Smooth muscle cell (in vitro differentiated cells): ENCODE measurements at regions not wholly inside any gene's neighbourhood (a gene's known extent, or its start where the extent isn't known, plus 50 kb on each side); places are given as distances from the start of the nearest gene placed in this dataset.

Experiments used
- DNase-seq: peaks from one replicate; lab custom pipeline; 2025; ENCODE audit not compliant: unreplicated experiment; lab: John Stamatoyannopoulos, UW
- H2AFZ ChIP-seq: fragments of 200-600 bp; sonication (generic); 2 replicates; pipeline ENCODE4 v1.6.0; 2016; ENCODE audit warnings: antibody characterized with exemption, low read depth, mild to moderate bottlenecking
- H3F3A ChIP-seq: fragments of 200-600 bp; sonication (generic); 2 replicates; pipeline ENCODE4 v1.6.0; 2017; ENCODE audit warnings: antibody characterized with exemption, low read depth
- H3K27ac ChIP-seq: fragments of 200-600 bp; sonication (generic); 2 replicates; pipeline ENCODE4 v1.5.1; 2016; ENCODE audit warnings: low read depth, mild to moderate bottlenecking
- H3K27me3 ChIP-seq: fragments of 200-600 bp; sonication (generic); 2 replicates; pipeline ENCODE4 v1.6.1; 2016; ENCODE audit warnings: low read depth, mild to moderate bottlenecking
- H3K36me3 ChIP-seq: fragments of 200-600 bp; sonication (generic); 2 replicates; pipeline ENCODE4 v1.5.1; 2016; ENCODE audit warnings: low read depth
- H3K4me1 ChIP-seq: fragments of 200-600 bp; sonication (generic); 2 replicates; pipeline ENCODE4 v1.5.1; 2016; ENCODE audit warnings: low read depth
- H3K4me2 ChIP-seq: fragments of 200-600 bp; sonication (generic); 2 replicates; pipeline ENCODE4 v1.6.0; 2016; ENCODE audit warnings: mild to moderate bottlenecking
- H3K4me3 ChIP-seq: fragments of 200-600 bp; sonication (generic); 2 replicates; pipeline ENCODE4 v1.5.1; 2016; ENCODE audit warnings: mild to moderate bottlenecking
- H3K79me2 ChIP-seq: fragments of 200-600 bp; sonication (generic); 2 replicates; pipeline ENCODE4 v1.6.0; 2016; ENCODE audit warnings: low read depth, mild to moderate bottlenecking
- H3K9ac ChIP-seq: fragments of 200-600 bp; sonication (generic); 2 replicates; pipeline ENCODE4 v1.6.0; 2016; ENCODE audit warnings: low read depth
- H3K9me3 ChIP-seq: fragments of 200-600 bp; sonication (generic); replicated peaks from 2 replicates; pipeline ENCODE4 v1.5.1; 2016; ENCODE audit warnings: low read depth
- H4K20me1 ChIP-seq: fragments of 200-600 bp; sonication (generic); 2 replicates; pipeline ENCODE4 v1.6.0; 2016; ENCODE audit warnings: low read depth
- CTCF ChIP-seq: fragments of 200-600 bp; sonication (generic); IDR thresholded peaks from 2 replicates; pipeline ENCODE4 v1.5.1; 2017; ENCODE audit warnings: borderline replicate concordance, mild to moderate bottlenecking, antibody characterized with exemption; ENCODE audit not compliant: insufficient read depth, poor library complexity, severe bottlenecking
- WGBS: methylation state at CpG from one replicate; pipeline ENCODE4 v1.1.7; 2016; ENCODE audit warnings: low lambda C conversion rate; 5-methylcytosine and 5-hydroxymethylcytosine counted together

GRCh38 chr10:78220781-78221180 lies 187.1 kb downstream of the RPS24 start:
- 98% methylated on average over 2 of the region's 2 CpGs for WGBS
- TF ChIP-seq CTCF, result no peak
- Histone ChIP-seq H3K4me1 (no peaks in the 10 kb centered on the region), H3K79me2 (no peaks in the 10 kb centered on the region), H4K20me1 (no peaks in the 10 kb centered on the region), H3K27ac (no peak overlapping the region), H3K9me3 (no peaks in the 10 kb centered on the region), H3K4me3 (no peak overlapping the region), H2AFZ (no peak overlapping the region), H3K4me2 (no peak overlapping the region), H3K36me3 (no peaks in the 10 kb centered on the region), H3K9ac (no peak overlapping the region), H3F3A (no peaks in the 10 kb centered on the region), H3K27me3 (no peaks in the 10 kb centered on the region)
- no peak for DNase-seq

- 94% methylated on average over 11 of the region's 11 CpGs for WGBS
- Histone ChIP-seq H3K79me2 (no peaks in the 10 kb centered on the region), H3K4me3 (no peak overlapping the region), H3K36me3 (no peaks in the 10 kb centered on the region), H3F3A (no peaks in the 10 kb centered on the region), H3K9me3 (no peaks in the 10 kb centered on the region), H4K20me1 (no peaks in the 10 kb centered on the region), H3K27me3 (no peaks in the 10 kb centered on the region), H3K9ac (no peak overlapping the region), H3K4me2 (no peak overlapping the region), H3K4me1 (no peaks in the 10 kb centered on the region), H3K27ac (no peak overlapping the region), H2AFZ (no peak overlapping the region)
- TF ChIP-seq CTCF, result no peak
- no peak for DNase-seq
These were observed 188.6 kb downstream of the RPS24 start for GRCh38 chr10:78222096-78222790.

GRCh38 chr10:78223088-78223487 lies 189.4 kb downstream of the RPS24 start:
- Histone ChIP-seq H3K27me3 (no peaks in the 10 kb centered on the region), H3K4me1 (no peaks in the 10 kb centered on the region), H3K9me3 (no peaks in the 10 kb centered on the region), H3K4me2 (no peak overlapping the region), H3K4me3 (no peak overlapping the region), H4K20me1 (no peaks in the 10 kb centered on the region), H3K36me3 (no peaks in the 10 kb centered on the region), H3K27ac (no peak overlapping the region), H2AFZ (no peak overlapping the region), H3K9ac (no peak overlapping the region), H3K79me2 (no peaks in the 10 kb centered on the region), H3F3A (no peaks in the 10 kb centered on the region)
- no peak for DNase-seq
- 80% methylated on average over 7 of the region's 7 CpGs for WGBS
- no peak for TF ChIP-seq CTCF

GRCh38 chr10:78224602-78225001 lies 190.9 kb downstream of the RPS24 start:
- no peak overlapping the region for H3K4me3 ChIP-seq
- no peaks in the 10 kb centered on the region for H3K27me3 ChIP-seq
- H3K4me1 ChIP-seq, result no peaks in the 10 kb centered on the region
- DNase-seq, result no peak
- no peak overlapping the region for H2AFZ ChIP-seq
- no peaks in the 10 kb centered on the region for H3K9me3 ChIP-seq
- H3K9ac ChIP-seq, result no peak overlapping the region
- H3F3A ChIP-seq, result no peaks in the 10 kb centered on the region
- no peak overlapping the region for H3K27ac ChIP-seq
- H3K36me3 ChIP-seq, result no peaks in the 10 kb centered on the region
- 38% methylated on average over 6 of the region's 6 CpGs for WGBS
- TF ChIP-seq CTCF, result no peak
- no peaks in the 10 kb centered on the region for H3K79me2 ChIP-seq
- H4K20me1 ChIP-seq, result no peaks in the 10 kb centered on the region
- no peak overlapping the region for H3K4me2 ChIP-seq
